Posterior vena cava (tissue), 2 donors: ENCODE measurements at regions not wholly inside any gene's neighbourhood (a gene's known extent, or its start where the extent isn't known, plus 50 kb on each side); places are given as distances from the start of the nearest gene placed in this dataset.

Source experiments
- DNase-seq: peaks from one replicate; pipeline ENCODE4 v3.0.0-alpha.2; 2020; ENCODE audit warnings: low spot score
- intact Hi-C, 2 donors: fragments of 100-400 bp; cut with DNase I; formaldehyde crosslinking; loops; one replicate each; pipeline versions ENCODE4 v1.14.1 to v1.14.2; 2022 to 2023
- donor health status: DM: yes; HTN: yes; CAD: no.
- donor health status: DM: yes; HTN: yes; CAD: no.

DNA sequence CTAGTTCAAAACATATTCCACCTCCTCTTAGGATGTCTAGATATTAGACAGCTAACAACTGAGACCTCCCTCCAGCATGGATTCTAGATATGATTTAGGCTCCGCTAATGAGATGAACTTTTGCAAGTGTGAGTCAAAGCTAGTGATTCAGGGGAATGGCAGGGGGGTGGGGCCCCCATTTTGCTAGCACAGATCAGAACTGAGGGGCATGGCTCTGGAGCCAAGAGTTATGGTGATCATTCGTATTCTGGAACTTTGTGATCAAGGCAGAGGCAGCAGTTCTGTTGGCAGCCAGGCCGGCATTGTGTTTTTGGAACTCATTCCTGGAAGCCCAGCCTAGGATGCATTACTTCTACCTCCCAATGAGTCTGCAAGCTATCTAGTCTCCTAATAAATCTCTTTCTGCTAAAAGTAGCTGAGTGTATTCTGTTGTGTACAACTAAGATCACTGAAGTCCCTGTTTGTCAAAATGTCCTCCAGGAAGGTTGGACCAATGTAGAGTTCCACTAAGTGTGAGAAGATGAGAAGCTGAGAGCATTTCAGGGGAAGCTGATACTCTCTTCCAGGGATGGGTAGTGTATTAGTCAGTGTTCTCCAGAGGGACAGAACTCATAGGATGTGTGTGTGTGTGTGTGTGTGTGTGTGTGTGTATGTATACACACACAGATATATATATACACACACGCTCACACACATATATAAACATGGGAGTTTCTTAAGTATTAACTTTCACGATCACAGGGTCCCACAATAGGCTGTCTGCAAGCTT lies 312.7 kb downstream of the TLE3 start:
- intact Hi-C loops: no loop called here
- DNase-seq: peak; percentile 88

DNA sequence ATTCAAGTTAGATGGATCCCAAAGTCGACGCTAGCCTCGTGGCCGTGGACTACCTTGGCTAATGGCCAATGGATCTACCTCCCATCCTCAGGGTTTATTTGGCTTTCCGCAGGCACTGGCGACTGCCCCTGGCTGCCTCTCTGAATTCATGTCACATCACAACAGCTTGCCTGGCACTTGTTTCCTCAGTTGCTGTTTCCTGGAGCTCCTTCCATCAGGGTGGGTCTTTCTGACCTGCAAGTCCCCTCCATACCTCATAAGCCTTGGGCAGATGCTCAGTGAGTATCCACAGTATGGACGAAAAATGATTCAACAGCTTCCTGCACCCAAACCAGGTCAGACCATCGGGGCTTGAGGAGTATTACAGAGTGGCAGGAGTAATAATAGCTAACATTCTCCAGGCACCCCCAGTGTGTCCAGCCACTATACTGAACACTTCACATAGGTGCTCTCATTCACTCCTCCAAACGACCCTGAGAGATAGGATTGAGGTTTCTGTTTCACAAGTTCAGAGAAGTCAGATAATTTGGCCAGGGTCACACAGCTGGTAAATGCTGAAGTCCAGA lies 311.5 kb downstream of the TLE3 start:
- no peak for DNase-seq
- intact Hi-C loops: no loop called here

DNA sequence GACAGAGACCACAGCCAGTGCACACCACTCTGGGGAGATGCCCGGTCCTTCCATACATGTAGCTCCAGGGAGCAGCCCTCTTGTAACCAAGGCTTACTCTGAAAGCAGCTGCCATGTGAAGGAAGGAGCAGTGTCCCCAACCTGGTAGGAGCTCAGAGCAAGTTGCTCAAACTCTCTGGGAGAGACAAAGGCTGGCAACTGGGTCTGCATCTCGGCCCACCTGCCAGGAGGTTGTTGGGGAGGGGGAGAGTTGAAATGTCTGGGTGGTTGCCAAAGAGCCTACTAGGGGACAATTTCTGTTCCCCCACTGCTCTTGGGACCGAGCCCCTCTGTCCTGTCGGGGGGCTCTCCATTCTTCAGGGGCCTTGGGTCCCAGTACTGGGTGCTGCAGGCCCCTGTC lies 309.9 kb downstream of the TLE3 start:
- no peak for DNase-seq
- intact Hi-C loops: no loop called here

DNA sequence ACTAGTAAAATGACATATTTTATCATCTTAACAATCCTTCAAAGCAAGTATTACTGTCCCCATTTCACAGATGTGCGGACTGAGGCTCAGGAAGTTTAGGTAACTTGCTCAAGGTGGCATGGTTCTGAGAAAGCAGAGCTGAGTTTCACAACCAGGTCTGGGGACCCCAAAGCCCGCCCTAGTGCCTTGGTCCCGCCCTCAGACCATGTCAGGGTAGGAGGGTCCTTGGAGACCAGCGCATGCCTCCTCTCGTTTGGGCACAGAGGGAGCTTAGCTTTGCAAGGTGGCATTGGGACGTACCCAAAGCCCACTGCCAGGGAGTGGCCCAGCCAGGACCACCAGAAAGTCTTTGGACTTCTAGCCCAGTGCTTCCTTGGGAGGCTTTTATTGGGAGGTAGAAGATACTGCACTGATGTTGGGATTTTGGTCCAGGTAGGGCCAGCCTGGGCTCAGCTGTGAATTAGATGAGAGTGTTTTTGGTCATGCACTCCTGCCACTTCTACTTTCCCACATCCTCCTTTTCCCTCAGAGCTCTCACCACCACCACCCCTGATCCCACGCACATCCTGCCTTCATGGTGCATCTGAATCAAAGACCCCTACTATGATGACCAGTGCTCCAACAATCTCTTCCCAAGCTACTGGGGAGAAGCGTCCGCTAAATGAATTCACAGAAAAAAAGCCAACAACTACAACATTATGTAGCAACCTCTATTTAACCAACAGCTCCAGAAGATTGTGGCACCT lies 307.9 kb downstream of the TLE3 start:
- intact Hi-C loops: no loop called here

DNA sequence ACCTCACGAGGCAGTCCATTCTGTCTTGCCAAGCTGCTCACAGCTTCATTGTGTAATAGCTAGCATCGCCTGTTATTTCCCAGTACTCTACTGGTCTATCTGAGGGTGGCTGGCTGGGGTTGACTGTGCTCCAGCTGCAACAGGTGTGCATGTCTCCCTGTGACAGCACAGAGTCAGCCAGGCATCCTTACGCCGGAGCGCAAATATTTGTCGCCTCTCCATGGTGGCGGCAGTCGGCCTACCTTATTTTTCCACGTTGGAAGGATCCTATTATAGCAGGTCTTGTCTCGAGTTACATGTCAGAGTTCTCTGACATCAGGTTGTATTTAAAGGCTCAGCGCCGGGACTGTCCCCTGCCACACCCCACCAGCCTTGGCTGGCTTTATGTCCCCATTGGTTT lies 307.1 kb downstream of the TLE3 start:
- no peak for DNase-seq
- intact Hi-C loops: no loop called here

More for the DNA sequence above, 307.9 kb downstream of the TLE3 start:
- no peak for DNase-seq

DNA sequence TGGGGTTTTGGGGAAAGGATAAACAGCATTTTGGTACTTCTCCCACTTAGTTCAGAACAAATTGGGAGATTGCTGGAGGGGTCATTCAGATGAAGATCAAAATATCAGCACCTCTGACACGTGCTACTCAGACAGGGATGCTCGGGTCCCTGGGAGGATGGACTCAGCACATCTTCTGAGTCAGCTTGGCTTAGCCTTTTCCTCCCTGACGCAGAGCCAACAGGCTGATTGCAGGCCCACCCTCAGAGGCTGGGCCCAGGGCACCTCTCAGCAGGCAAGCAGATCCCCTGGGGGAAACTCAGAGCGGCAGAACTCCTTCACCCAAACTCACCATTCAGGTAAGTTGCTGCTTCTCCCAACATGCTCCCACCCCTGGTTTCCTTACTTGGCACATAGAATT lies 304.9 kb downstream of the TLE3 start:
- intact Hi-C loops: no loop called here
- no peak for DNase-seq

DNA sequence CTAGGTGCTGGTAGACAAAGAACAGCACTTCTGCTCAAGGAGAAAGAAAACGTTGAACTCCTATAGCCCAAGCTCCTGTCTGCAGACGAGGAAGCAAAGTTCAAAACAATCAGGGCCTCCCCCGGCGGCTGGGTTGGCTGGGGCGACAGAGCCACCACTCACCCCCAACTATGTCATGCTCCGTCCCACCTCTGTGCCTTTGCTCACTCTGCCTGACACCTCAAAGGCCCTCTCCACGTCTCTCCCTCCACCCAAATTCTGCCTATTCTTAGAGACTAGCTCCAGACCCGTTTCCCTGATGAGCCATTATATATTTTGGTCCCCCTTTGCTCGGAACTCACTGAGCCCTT lies 304.3 kb downstream of the TLE3 start:
- no peak for DNase-seq
- intact Hi-C loops: no loop called here

DNA sequence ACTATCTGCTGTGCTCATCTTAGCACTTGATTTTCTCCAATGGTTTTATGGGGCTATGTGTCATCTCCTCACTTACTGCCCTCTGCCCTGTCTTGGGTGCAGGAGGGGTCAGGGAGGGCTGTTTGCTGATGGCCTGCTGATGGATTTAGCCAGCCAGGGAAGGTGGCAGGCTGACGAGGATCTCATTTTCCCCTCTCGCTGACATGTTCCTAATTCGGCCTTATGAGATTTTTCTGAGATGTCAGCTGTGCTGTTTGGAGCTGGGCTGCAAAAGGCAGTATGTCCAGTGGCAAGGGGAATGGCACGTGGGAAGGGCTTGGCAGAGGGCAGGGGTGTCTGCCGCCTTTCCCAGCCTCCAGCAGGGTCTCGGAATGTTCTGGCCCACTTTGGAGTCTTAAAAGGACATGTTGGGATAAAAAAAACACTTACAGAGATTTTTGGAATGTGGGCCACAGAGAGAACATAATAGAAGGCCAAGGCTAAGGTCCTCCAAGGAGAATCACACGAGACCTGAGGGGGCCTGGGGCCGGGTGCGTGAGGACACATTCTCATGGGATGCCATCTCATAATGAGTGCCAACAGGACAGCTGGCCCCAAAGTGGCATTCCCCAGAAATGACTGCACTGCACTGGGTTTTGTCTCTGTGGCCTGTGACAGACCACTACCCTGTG lies 303.8 kb downstream of the TLE3 start:
- intact Hi-C loops: no loop called here
- DNase-seq: no peak

DNA sequence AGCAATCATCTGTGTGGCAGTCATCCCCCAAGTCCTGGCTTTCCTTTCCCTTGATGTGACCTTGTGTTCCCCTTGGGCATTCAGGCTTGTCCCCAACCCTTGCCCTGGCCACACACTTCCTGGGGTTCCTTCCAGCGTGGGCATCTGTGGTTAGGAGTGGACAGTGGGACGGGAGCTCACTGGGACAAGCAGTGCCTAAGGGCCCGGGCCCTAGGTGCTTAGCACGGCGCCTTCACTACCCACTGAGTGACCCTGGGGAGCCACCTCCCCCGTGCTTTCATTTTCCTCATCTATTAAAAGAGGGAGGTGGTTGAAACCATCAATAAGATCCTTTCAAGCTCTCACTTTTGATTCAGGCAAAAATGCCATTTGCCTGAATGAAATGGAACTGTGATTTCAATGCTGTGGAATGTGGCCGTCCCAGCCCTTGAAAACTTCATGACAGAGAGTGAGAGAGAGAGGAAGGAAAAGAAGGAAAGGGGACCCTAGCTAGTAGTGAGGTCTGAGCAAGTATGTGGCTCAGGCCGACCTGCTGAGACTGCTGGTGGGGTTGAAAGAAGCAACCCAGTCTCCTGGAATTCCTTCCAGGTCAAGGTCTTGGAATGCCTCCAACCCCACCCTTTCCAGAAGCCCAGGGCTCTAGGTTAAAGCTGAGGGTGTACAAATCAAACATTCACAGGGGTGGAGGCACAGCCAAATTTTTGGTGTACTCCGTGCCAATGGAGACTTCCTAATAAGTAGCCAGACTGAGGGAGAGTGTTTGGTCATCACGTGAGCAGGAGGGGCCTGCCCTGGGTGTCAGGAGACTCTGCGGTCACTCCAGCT lies 302.9 kb downstream of the TLE3 start:
- DNase-seq: no peak
- intact Hi-C loops: no loop called here

DNA sequence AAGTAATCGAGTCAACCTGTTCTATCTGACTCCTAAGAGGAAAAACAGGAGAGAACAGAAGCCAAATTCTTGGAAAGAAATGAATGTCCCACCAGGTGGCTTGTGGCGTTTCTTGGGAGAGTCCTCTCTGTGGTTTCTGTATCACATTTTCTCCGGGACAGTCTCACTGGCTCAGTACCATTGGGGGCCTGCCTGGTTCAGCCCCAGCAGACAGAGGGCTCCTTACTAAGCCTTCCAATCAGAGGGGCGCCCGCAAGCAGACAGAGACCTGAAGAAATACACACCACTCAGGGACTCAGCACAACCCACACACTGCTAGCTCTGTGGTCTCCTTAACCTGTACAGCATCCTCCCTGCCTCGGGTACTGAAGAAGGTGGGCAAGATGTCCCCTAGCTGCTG lies 302.1 kb downstream of the TLE3 start:
- intact Hi-C loops: no loop called here

DNA sequence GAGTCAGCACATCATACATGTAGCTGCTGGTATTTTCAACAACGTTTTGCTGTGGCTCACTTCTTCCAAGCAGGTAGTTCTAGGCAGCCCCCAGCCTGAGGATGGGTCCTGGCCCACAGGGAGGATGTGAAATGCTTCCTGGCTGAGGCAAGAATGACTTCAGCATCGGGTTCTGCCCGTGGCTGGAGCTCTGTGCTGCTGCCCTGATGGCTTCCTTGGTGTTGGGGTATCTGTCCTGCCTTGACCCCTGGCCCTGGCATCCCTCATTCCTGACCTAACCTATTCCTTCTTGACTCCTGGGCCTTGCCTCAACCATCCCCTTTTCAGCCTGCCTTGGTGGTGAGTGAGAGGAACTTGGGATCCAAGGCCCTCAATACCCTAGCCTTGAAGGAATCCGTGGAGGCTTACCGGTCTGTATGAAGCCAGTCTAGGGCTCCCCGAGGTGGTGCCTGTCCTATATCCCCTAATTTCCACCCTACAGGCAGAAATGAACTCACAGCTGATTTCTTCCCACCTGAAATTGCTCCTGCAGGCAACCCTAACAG lies 300.6 kb downstream of the TLE3 start:
- intact Hi-C loops: no loop called here
- DNase-seq: no peak

More for the DNA sequence above, 302.1 kb downstream of the TLE3 start:
- no peak for DNase-seq

DNA sequence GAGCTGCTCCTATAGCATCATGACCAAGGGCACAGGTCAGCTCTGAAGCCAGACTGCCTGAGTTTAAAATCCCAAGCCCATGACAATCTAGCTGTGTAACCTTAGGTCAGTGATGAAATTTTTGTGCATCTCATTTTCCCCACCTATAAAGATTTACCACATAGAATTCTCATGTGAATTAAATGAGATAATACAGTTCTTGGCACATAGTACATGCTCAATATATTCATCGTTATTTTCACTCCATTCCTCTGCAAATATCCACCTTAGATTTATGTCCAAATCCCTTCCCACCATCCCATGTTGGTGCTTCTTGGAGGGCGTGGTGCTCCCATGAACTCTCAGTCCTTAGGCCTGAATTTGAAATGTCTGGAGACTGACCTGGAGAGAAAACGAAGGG lies 300.1 kb downstream of the TLE3 start:
- DNase-seq: no peak
- intact Hi-C loops: no loop called here

DNA sequence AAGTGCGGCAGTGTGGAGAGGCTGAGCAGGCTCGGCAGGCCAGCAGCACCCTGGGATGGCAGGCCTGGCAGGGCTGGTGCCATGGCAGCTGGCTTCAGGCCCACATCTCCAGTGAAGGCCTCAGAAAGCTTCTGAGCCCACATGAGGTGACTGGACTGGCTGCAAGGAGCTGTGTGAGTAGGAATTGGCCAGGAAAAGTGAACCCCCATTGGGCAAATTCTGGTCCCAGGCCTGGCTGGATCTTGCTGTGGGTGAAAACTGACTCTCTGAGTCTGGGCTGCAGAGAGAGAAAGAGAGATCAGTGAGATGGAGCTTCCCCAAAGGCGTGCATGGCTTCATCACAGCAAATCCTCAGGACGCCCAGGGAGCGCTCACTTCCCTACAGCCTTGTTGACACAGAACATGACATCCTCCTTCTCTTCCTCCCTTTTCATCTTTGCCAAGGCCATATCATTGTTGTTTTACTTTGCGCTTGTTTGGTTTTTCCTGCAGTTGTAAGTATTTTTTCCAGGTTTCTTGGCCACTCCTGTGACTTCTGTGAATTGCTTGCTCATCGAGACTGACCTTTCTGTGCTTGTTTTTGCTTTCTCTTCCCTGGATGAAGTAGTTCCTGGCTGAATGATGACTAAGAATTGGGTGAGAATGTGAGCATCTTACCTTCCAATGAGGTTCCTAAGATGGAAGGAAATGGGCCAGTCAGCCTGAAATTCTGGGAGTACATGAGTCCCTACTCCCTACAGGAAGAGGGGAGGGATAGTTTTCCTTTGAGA lies 299.1 kb downstream of the TLE3 start:
- DNase-seq: no peak
- intact Hi-C loops: no loop called here

DNA sequence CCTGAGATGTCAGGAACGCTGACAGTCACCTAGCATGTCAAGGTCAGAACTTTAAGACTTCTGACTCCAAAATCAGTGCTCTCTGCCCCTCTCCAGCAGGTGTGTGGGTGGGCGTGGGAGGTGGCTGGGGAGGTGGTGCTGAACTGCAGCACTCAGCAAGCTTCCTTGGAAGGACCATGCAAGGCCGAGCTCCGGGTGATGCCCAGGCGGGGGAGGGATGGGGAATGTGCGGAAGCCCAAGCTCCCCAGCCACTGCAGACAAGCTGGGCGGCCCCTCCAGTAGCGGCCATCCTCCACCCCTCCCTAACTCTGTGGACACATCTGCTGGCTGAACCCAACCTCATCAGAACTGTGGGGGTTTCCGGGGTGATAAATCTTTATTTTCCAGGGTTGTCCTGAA lies 296.6 kb downstream of the TLE3 start:
- DNase-seq: no peak
- intact Hi-C loops: no loop called here

DNA sequence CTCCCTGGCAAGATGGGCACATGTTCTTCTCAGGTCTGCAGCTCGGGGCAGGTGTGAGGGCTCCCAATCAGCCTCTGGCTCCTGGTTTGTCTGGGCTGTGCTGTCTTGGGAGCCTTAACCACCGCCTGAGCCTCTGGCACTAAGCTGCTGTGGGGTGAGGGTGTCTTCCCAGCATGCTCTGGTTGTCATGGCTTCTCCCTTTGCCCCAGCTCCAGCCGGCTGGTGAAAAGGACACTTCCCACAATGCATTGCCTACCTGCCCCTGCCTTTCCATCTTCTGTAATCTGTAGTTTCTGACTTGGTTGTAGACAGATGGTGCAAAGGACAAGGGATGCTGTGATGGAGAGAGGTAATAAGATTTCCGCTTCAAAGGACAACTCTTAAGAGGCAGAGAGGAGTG lies 295.3 kb downstream of the TLE3 start:
- intact Hi-C loops: no loop called here
- DNase-seq: no peak

DNA sequence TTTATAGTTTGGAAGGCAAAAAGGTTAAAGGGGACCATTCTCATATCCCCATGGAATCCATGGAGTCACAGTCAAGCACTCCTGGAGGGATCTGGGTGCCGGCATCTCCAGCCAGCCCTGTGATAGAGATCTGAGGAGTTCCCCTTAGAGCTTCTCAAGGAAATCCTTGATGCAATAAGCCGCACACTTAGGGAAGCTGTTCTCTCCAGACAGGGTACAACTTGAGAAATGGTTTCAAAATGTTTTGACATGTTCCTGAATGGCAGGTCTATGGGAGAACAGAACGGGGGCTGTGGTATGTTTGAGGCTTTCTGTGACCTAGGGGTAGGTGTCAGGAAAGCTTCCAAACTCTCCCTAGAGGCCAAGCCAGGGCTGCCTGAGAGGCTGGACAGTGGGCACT lies 292.9 kb downstream of the TLE3 start:
- intact Hi-C loops: no loop called here
- no peak for DNase-seq

DNA sequence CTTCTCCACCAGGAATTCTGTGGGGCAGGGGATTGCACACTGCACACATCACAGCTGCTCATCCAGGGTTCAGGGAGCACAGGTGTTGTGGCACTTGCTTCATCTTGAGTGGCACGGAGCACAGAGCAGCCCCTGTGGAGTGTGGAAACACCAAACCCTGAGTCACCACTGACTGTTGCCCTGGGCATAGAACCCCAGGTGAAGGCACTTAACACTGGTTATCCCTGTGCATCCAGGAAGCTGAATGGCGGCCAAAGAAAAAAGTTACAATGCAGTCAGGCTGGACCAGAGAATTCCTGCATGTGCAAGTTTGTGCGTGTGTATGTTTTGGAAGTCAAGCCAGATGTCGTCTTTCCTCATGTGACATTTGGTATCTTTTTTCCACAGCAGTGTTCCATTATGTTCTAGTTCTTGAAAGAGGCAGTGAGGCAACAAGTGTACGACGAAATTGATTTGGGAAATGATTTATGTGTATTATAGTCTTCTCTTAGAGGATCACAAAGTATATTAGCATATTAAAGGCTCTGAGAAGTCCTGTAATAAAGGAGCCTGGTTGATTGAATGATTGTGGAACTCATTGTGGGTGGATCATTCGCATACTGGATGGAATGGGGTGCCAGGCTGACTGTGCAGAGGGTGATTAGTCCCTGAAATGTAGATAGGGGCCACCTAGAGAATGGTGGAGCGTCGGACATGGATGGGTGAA lies 292.3 kb downstream of the TLE3 start:
- intact Hi-C loops: no loop called here
- DNase-seq: no peak
